ENCODE measurements at regions not wholly inside any gene's neighbourhood (a gene's known extent, or its start where the extent isn't known, plus 50 kb on each side); places are given as distances from the start of the nearest gene placed in this dataset.
"Not testable (repeated sequence)": the region's sequence is repeated elsewhere in the genome, so short reads cannot be mapped to it uniquely, and the experiment has no call there.

- no peak for DNase-seq (ENCODE audit: low read depth)
Observed at GRCh38 chr22:27252282-27253049, 549.1 kb downstream of the MN1 start.

- no peak for DNase-seq (ENCODE audit: low read depth)
Observed at GRCh38 chr22:27253108-27253902, 548.3 kb downstream of the MN1 start.

GRCh38 chr22:27254063-27254462 is 547.5 kb downstream of the MN1 start:
- DNase-seq (ENCODE audit: low read depth) = not testable (repeated sequence)

GRCh38 chr22:27255580-27255979 is 546.0 kb downstream of the MN1 start:
- DNase-seq (ENCODE audit: low read depth) = no peak

- no peak for DNase-seq (ENCODE audit: low read depth)
Observed at GRCh38 chr22:27257987-27258386, 543.6 kb downstream of the MN1 start.

- DNase-seq (ENCODE audit: low read depth) = no peak
Observed at GRCh38 chr22:27258616-27259172, 542.9 kb downstream of the MN1 start.

- DNase-seq (ENCODE audit: low read depth) = no peak
Observed at GRCh38 chr22:27259433-27259832, 542.1 kb downstream of the MN1 start.

GRCh38 chr22:27260087-27260698 is 541.4 kb downstream of the MN1 start:
- DNase-seq (ENCODE audit: low read depth) = no peak

- no peak for DNase-seq (ENCODE audit: low read depth)
Observed at GRCh38 chr22:27262361-27262760, 539.2 kb downstream of the MN1 start.

- no peak for DNase-seq (ENCODE audit: low read depth)
Observed at GRCh38 chr22:27264184-27264583, 537.4 kb downstream of the MN1 start.

GRCh38 chr22:27267145-27267544 is 534.4 kb downstream of the MN1 start:
- no peak for DNase-seq (ENCODE audit: low read depth)

GRCh38 chr22:27269751-27270543 is 531.6 kb downstream of the MN1 start:
- DNase-seq (ENCODE audit: low read depth) = no peak

GRCh38 chr22:27270818-27271510 is 530.6 kb downstream of the MN1 start:
- no peak for DNase-seq (ENCODE audit: low read depth)

GRCh38 chr22:27273436-27273835 is 528.1 kb downstream of the MN1 start:
- DNase-seq (ENCODE audit: low read depth) = no peak

- DNase-seq (ENCODE audit: low read depth) = no peak
Observed at GRCh38 chr22:27273853-27274252, 527.7 kb downstream of the MN1 start.

GRCh38 chr22:27274770-27275449 is 526.6 kb downstream of the MN1 start:
- DNase-seq (ENCODE audit: low read depth) = no peak

- DNase-seq (ENCODE audit: low read depth) = no peak
Observed at GRCh38 chr22:27278946-27279345, 522.6 kb downstream of the MN1 start.

- DNase-seq (ENCODE audit: low read depth) = no peak
Observed at GRCh38 chr22:27283240-27283639, 518.3 kb downstream of the MN1 start.

GRCh38 chr22:27283714-27284113 is 517.8 kb downstream of the MN1 start:
- DNase-seq (ENCODE audit: low read depth) = no peak

- DNase-seq (ENCODE audit: low read depth) = no peak
Observed at GRCh38 chr22:27284324-27284723, 517.2 kb downstream of the MN1 start.

- no peak for DNase-seq (ENCODE audit: low read depth)
Observed at GRCh38 chr22:27286711-27287110, 514.8 kb downstream of the MN1 start.

Data from T follicular helper cell (primary cell).